H9 (cell line): ENCODE measurements at regions not wholly inside any gene's neighbourhood (a gene's known extent, or its start where the extent isn't known, plus 50 kb on each side); places are given as distances from the start of the nearest gene placed in this dataset.

Experiments
- DNase-seq: peaks from one replicate; pipeline ENCODE4 v3.0.0-alpha.2; 2017
- H2AFZ ChIP-seq: one replicate; pipeline ENCODE4 v1.6.1; 2013; ENCODE audit warnings: mild to moderate bottlenecking, low read length, control low read depth, moderate library complexity
- H2AK5ac ChIP-seq: 2 replicates; pipeline ENCODE4 v1.6.1; 2013; ENCODE audit warnings: low read length, control low read depth, mixed read lengths; ENCODE audit not compliant: insufficient read length
- H2BK120ac ChIP-seq: one replicate; pipeline ENCODE4 v1.6.1; 2013; ENCODE audit warnings: low read depth, mild to moderate bottlenecking, low read length, control low read depth, inconsistent platforms; ENCODE audit not compliant: poor library complexity, severe bottlenecking
- H2BK12ac ChIP-seq: 2 replicates; pipeline ENCODE4 v1.6.1; 2013; ENCODE audit warnings: low read length, control low read depth, mixed read lengths, low read depth; ENCODE audit not compliant: insufficient read length
- H2BK15ac ChIP-seq: 2 replicates; pipeline ENCODE4 v1.6.1; 2013; ENCODE audit warnings: low read depth, low read length, control low read depth
- H2BK20ac ChIP-seq: one replicate; pipeline ENCODE4 v1.6.1; 2013; ENCODE audit warnings: low read depth, mild to moderate bottlenecking, low read length, control low read depth, inconsistent platforms; ENCODE audit not compliant: poor library complexity, severe bottlenecking
- H2BK5ac ChIP-seq: 2 replicates; pipeline ENCODE4 v1.6.1; 2013; ENCODE audit warnings: low read length, control low read depth, mixed read lengths; ENCODE audit not compliant: insufficient read length
- H3K14ac ChIP-seq: 2 replicates; pipeline ENCODE4 v1.6.1; 2013; ENCODE audit warnings: low read length, control low read depth; ENCODE audit not compliant: insufficient read depth
- H3K18ac ChIP-seq: 2 replicates; pipeline ENCODE4 v1.6.1; 2013; ENCODE audit warnings: low read depth, mild to moderate bottlenecking, mixed read lengths, low read length, control low read depth; ENCODE audit not compliant: insufficient read length
- H3K23ac ChIP-seq: 2 replicates; pipeline ENCODE4 v1.6.1; 2013; ENCODE audit warnings: low read length, control low read depth, mixed read lengths, low read depth; ENCODE audit not compliant: insufficient read length
- H3K23me2 ChIP-seq: 2 replicates; pipeline ENCODE4 v1.6.1; 2013; ENCODE audit warnings: low read depth, mild to moderate bottlenecking, mixed read lengths, low read length, control low read depth; ENCODE audit not compliant: insufficient read length, poor library complexity, severe bottlenecking
- H3K27ac ChIP-seq: 2 replicates; pipeline ENCODE4 v1.5.1; 2013; ENCODE audit warnings: low read length, control low read depth, mixed read lengths, low read depth; ENCODE audit not compliant: insufficient read length
- H3K27me3 ChIP-seq: 2 replicates; pipeline ENCODE4 v1.6.1; 2013; ENCODE audit warnings: low read length, control low read depth, inconsistent platforms; ENCODE audit not compliant: insufficient read depth
- H3K4ac ChIP-seq: 2 replicates; pipeline ENCODE4 v1.6.1; 2013; ENCODE audit warnings: low read depth, mild to moderate bottlenecking, control low read depth, inconsistent platforms, low read length, moderate library complexity
- H3K4me1 ChIP-seq: 2 replicates; pipeline ENCODE4 v1.6.1; 2013; ENCODE audit warnings: low read length, control low read depth, inconsistent platforms; ENCODE audit not compliant: insufficient read depth
- H3K4me2 ChIP-seq: 2 replicates; pipeline ENCODE4 v1.6.1; 2013; ENCODE audit warnings: low read length, control low read depth, mixed read lengths; ENCODE audit not compliant: insufficient read length, insufficient read depth
- H3K56ac ChIP-seq: 2 replicates; pipeline ENCODE4 v1.6.1; 2013; ENCODE audit warnings: low read depth, mild to moderate bottlenecking, mixed read lengths, low read length, control low read depth; ENCODE audit not compliant: insufficient read length
- H3K79me1 ChIP-seq: 2 replicates; pipeline ENCODE4 v1.6.1; 2013; ENCODE audit warnings: low read depth, mild to moderate bottlenecking, moderate library complexity, low read length, control low read depth, inconsistent platforms; ENCODE audit not compliant: insufficient read depth, poor library complexity, severe bottlenecking
- H3K79me2 ChIP-seq: 2 replicates; pipeline ENCODE4 v1.6.1; 2013; ENCODE audit warnings: low read length, control low read depth, inconsistent platforms; ENCODE audit not compliant: insufficient read depth
- H3K9ac ChIP-seq: 2 replicates; pipeline ENCODE4 v1.6.1; 2013; ENCODE audit warnings: low read length, control low read depth, mixed read lengths; ENCODE audit not compliant: insufficient read length; ENCODE audit errors: extremely low read depth
- H3K9me3 ChIP-seq: one replicate; pipeline ENCODE4 v1.6.1; 2013; ENCODE audit warnings: low read depth, low read length, inconsistent platforms; ENCODE audit not compliant: control insufficient read depth
- H3T11ph ChIP-seq: one replicate; pipeline ENCODE4 v1.6.1; 2013; ENCODE audit warnings: mild to moderate bottlenecking, low read length, control low read depth, inconsistent platforms
- H4K20me1 ChIP-seq: one replicate; pipeline ENCODE4 v1.6.1; 2013; ENCODE audit not compliant: control insufficient read depth, insufficient read length, insufficient read depth
- H4K5ac ChIP-seq: 2 replicates; pipeline ENCODE4 v1.6.1; 2013; ENCODE audit warnings: low read depth, mild to moderate bottlenecking, mixed read lengths, low read length, control low read depth; ENCODE audit not compliant: insufficient read length
- H4K8ac ChIP-seq: replicated peaks from 2 replicates; pipeline ENCODE4 v1.6.1; 2013; ENCODE audit warnings: low read length, control low read depth, mixed read lengths, low read depth; ENCODE audit not compliant: insufficient read length
- H4K91ac ChIP-seq: 2 replicates; pipeline ENCODE4 v1.6.1; 2013; ENCODE audit warnings: low read depth, mild to moderate bottlenecking, moderate library complexity, mixed read lengths, low read length, control low read depth; ENCODE audit not compliant: insufficient read length
- H3K27ac Mint-ChIP-seq, 3 experiments: 2 replicates in 2 of 3; 3 replicates in 1 of 3; pipeline ENCODE4 v1.8.0; 2020 to 2021; ENCODE audit warnings: mixed read lengths in 3 of 3, mild to moderate bottlenecking in 1 of 3, moderate library complexity in 1 of 3
- H3K27me3 Mint-ChIP-seq: 2 replicates; pipeline ENCODE4 v1.8.0; 2021; ENCODE audit warnings: low read depth, mild to moderate bottlenecking, moderate library complexity, mixed read lengths
- H3K36me3 Mint-ChIP-seq, 3 experiments: 2 replicates in 2 of 3; 3 replicates in 1 of 3; pipeline ENCODE4 v1.8.0; 2020 to 2021; ENCODE audit warnings: low read depth in 3 of 3, mixed read lengths in 3 of 3; ENCODE audit not compliant: insufficient read depth in 1 of 3
- H3K4me1 Mint-ChIP-seq, 2 experiments: 2 replicates each; pipeline ENCODE4 v1.8.0; 2020; ENCODE audit warnings: mixed read lengths in 2 of 2
- H3K4me3 Mint-ChIP-seq, 2 experiments: 2 replicates in 1 of 2; 3 replicates in 1 of 2; pipeline ENCODE4 v1.8.0; 2020 to 2021; ENCODE audit warnings: mild to moderate bottlenecking in 2 of 2, mixed read lengths in 2 of 2, moderate library complexity in 1 of 2
- H3K9me3 Mint-ChIP-seq, 2 experiments: 2 replicates in 1 of 2; 3 replicates in 1 of 2; pipeline ENCODE4 v1.8.0; 2020; ENCODE audit warnings: mild to moderate bottlenecking in 2 of 2, mixed read lengths in 2 of 2, moderate library complexity in 1 of 2
- WGBS: extraction: QIAGEN DNeasy Blood & Tissue Kit; methylation state at CpG from one replicate; pipeline ENCODE4 v1.1.7; 2013; ENCODE audit warnings: missing lambda C conversion rate, low lambda C conversion rate, mixed read lengths; ENCODE audit not compliant: insufficient read length; ENCODE audit errors: extremely low coverage; 5-methylcytosine and 5-hydroxymethylcytosine counted together
- TF ChIP-seq, protein P1 (sequence below): fragments of 200-600 bp; sonication (generic); conservative IDR thresholded peaks from 3 replicates; pipeline ENCODE4 v1.8.0; 2021; ENCODE audit warnings: antibody characterized with exemption, mild to moderate bottlenecking

DNA sequence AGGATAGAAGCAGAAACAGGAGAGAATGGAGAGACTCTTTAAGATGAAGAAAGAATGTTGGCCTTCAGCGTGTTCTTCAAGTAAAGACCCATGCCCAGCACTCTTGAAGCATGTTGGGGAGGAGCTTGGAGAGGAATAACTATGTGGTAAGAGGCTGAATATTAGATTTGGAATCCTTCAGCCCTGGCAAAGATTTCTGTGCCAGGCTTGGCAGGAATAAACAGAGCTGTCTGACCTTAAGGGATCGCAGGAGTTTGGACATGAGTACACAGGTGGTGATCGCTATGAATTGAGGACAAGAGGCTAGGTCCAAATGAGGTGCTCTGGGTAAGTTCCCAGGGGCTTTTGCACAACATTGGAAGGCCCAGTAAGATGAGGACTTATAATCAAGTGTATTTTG lies 132.6 kb upstream of the TBL1XR1 start:
- no CpG with 5 or more reads among the region's 3 CpGs for WGBS

More for the DNA sequence above, 132.6 kb upstream of the TBL1XR1 start:
- no peak overlapping the region for H2BK15ac ChIP-seq
- no peaks in the 10 kb centered on the region for H3K23me2 ChIP-seq
- no peaks in the 10 kb centered on the region for H3K9me3 Mint-ChIP-seq
- TF ChIP-seq, protein P1, sequence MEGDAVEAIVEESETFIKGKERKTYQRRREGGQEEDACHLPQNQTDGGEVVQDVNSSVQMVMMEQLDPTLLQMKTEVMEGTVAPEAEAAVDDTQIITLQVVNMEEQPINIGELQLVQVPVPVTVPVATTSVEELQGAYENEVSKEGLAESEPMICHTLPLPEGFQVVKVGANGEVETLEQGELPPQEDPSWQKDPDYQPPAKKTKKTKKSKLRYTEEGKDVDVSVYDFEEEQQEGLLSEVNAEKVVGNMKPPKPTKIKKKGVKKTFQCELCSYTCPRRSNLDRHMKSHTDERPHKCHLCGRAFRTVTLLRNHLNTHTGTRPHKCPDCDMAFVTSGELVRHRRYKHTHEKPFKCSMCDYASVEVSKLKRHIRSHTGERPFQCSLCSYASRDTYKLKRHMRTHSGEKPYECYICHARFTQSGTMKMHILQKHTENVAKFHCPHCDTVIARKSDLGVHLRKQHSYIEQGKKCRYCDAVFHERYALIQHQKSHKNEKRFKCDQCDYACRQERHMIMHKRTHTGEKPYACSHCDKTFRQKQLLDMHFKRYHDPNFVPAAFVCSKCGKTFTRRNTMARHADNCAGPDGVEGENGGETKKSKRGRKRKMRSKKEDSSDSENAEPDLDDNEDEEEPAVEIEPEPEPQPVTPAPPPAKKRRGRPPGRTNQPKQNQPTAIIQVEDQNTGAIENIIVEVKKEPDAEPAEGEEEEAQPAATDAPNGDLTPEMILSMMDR = no peak
- no peak overlapping the region for H2BK12ac ChIP-seq
- no peak overlapping the region for H4K8ac ChIP-seq
- H3K14ac ChIP-seq = no peak overlapping the region
- H3K27ac ChIP-seq = no peak overlapping the region
- H3K4me3 Mint-ChIP-seq = no peak overlapping the region
- H2AK5ac ChIP-seq = no peak overlapping the region
- no peaks in the 10 kb centered on the region for H3K9me3 ChIP-seq
- H2BK20ac ChIP-seq = no peak overlapping the region
- H3K9ac ChIP-seq = no peak overlapping the region
- H3K27me3 Mint-ChIP-seq = peaks cover 6% of the 10 kb centered on the region
- H3K27ac Mint-ChIP-seq = peak overlapping the region in 1 of 3 experiments; percentile 30; a peak in 2 of 7 replicates
- no peak for DNase-seq
- H3T11ph ChIP-seq = no peak overlapping the region
- no peaks in the 10 kb centered on the region for H4K20me1 ChIP-seq
- H3K79me2 ChIP-seq = no peaks in the 10 kb centered on the region
- H3K4me1 ChIP-seq = no peaks in the 10 kb centered on the region
- no peak overlapping the region for H2BK5ac ChIP-seq
- H3K56ac ChIP-seq = no peak overlapping the region
- H4K5ac ChIP-seq = no peak overlapping the region
- no peak overlapping the region for H3K18ac ChIP-seq
- no peaks in the 10 kb centered on the region for H3K27me3 ChIP-seq
- H3K4ac ChIP-seq = no peak overlapping the region
- H2AFZ ChIP-seq = no peak overlapping the region
- H3K79me1 ChIP-seq = no peaks in the 10 kb centered on the region
- no peak overlapping the region for H2BK120ac ChIP-seq
- H4K91ac ChIP-seq = no peak overlapping the region
- no peaks in the 10 kb centered on the region for H3K4me1 Mint-ChIP-seq
- no peak overlapping the region for H3K23ac ChIP-seq
- H3K4me2 ChIP-seq = no peak overlapping the region
- H3K36me3 Mint-ChIP-seq = no peaks in the 10 kb centered on the region
